C4-2B (cell line): ENCODE measurements at regions not wholly inside any gene's neighbourhood (a gene's known extent, or its start where the extent isn't known, plus 50 kb on each side); places are given as distances from the start of the nearest gene placed in this dataset.

ENCODE experiments used
- ZFX ChIP-seq: fragments of 450-650 bp; IDR thresholded peaks from 2 replicates; pipeline ENCODE4 v1.6.1; 2017
- TF ChIP-seq, protein P1 (sequence below): fragments of 450-650 bp; conservative IDR thresholded peaks from 2 replicates; pipeline ENCODE4 v1.5.1; 2017; ENCODE audit warnings: mild to moderate bottlenecking

GRCh38 chr2:122741403-122741802, 986.0 kb downstream of the TSN start:
- TF ChIP-seq, protein P1, sequence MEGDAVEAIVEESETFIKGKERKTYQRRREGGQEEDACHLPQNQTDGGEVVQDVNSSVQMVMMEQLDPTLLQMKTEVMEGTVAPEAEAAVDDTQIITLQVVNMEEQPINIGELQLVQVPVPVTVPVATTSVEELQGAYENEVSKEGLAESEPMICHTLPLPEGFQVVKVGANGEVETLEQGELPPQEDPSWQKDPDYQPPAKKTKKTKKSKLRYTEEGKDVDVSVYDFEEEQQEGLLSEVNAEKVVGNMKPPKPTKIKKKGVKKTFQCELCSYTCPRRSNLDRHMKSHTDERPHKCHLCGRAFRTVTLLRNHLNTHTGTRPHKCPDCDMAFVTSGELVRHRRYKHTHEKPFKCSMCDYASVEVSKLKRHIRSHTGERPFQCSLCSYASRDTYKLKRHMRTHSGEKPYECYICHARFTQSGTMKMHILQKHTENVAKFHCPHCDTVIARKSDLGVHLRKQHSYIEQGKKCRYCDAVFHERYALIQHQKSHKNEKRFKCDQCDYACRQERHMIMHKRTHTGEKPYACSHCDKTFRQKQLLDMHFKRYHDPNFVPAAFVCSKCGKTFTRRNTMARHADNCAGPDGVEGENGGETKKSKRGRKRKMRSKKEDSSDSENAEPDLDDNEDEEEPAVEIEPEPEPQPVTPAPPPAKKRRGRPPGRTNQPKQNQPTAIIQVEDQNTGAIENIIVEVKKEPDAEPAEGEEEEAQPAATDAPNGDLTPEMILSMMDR = no peak
- no peak for TF ChIP-seq ZFX
